OCI-LY1 (cell line): ENCODE measurements at regions not wholly inside any gene's neighbourhood (a gene's known extent, or its start where the extent isn't known, plus 50 kb on each side); places are given as distances from the start of the nearest gene placed in this dataset.
"Not testable (repeated sequence)": the region's sequence is repeated elsewhere in the genome, so short reads cannot be mapped to it uniquely, and the experiment has no call there.

Experiments
- EZH2 ChIP-seq: fragments of 200-600 bp; sonication (generic), shearing (Covaris generic); IDR thresholded peaks from 2 replicates; pipeline ENCODE4 v1.8.0; 2017; ENCODE audit warnings: borderline replicate concordance, mixed run types, mild to moderate bottlenecking, antibody characterized with exemption, low read length, moderate library complexity, mixed read lengths
- TF ChIP-seq, protein P1 (sequence below): fragments of 200-600 bp; sonication (generic), shearing (Covaris generic); IDR thresholded peaks from 2 replicates; pipeline ENCODE4 v1.5.1; 2017; ENCODE audit warnings: mild to moderate bottlenecking, antibody characterized with exemption, low read length, moderate library complexity, mixed read lengths

DNA sequence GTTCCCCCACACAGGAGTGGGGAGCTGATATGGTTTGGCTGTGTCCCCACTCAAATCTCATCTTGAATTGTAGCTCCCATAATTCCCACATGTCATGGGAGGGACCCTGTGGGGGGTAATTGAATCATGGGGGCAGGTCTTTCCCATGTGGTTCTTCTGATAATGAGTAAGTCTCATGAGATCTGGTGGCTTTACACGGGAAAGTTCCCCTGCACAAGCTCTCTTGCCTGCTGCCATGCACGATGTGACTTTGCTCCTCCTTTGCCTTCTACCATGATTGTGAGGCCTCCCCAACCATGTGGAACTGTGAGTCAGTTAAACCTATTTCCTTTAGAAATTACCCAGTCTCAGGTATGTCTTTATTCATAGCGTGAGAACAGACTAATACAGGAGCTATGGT is 347.0 kb upstream of the CDH5 start:
- TF ChIP-seq, protein P1, sequence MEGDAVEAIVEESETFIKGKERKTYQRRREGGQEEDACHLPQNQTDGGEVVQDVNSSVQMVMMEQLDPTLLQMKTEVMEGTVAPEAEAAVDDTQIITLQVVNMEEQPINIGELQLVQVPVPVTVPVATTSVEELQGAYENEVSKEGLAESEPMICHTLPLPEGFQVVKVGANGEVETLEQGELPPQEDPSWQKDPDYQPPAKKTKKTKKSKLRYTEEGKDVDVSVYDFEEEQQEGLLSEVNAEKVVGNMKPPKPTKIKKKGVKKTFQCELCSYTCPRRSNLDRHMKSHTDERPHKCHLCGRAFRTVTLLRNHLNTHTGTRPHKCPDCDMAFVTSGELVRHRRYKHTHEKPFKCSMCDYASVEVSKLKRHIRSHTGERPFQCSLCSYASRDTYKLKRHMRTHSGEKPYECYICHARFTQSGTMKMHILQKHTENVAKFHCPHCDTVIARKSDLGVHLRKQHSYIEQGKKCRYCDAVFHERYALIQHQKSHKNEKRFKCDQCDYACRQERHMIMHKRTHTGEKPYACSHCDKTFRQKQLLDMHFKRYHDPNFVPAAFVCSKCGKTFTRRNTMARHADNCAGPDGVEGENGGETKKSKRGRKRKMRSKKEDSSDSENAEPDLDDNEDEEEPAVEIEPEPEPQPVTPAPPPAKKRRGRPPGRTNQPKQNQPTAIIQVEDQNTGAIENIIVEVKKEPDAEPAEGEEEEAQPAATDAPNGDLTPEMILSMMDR, result not testable (repeated sequence)
- TF ChIP-seq EZH2, result not testable (repeated sequence)
